Ovary (tissue), 3 donors: ENCODE measurements at regions not wholly inside any gene's neighbourhood (a gene's known extent, or its start where the extent isn't known, plus 50 kb on each side); places are given as distances from the start of the nearest gene placed in this dataset.

Experiments used
- EP300 ChIP-seq: sonication (generic); formaldehyde crosslinking; IDR thresholded peaks from one replicate; pipeline ENCODE4 v1.6.1; 2017; ENCODE audit warnings: antibody characterized with exemption
- POLR2A ChIP-seq: fragments of 450-650 bp; IDR thresholded peaks from one replicate; pipeline ENCODE4 v1.6.1; 2017; ENCODE audit warnings: antibody characterized with exemption, mild to moderate bottlenecking, moderate library complexity
- TF ChIP-seq, protein P1 (sequence below), 3 donors: fragments of 450-650 bp in 2 of 3; fragments of 200-600 bp in 1 of 3; IDR thresholded peaks; one replicate each; pipeline versions ENCODE4 v1.5.1 to v1.8.0; 2016 to 2022; ENCODE audit warnings: antibody characterized with exemption in 3 of 3, mild to moderate bottlenecking in 1 of 3
- donor health status: DM: no; HTN: no; CAD: no.

GRCh38 chr9:135251996-135252760 lies 164.7 kb downstream of the OLFM1 start:
- TF ChIP-seq, protein P1, sequence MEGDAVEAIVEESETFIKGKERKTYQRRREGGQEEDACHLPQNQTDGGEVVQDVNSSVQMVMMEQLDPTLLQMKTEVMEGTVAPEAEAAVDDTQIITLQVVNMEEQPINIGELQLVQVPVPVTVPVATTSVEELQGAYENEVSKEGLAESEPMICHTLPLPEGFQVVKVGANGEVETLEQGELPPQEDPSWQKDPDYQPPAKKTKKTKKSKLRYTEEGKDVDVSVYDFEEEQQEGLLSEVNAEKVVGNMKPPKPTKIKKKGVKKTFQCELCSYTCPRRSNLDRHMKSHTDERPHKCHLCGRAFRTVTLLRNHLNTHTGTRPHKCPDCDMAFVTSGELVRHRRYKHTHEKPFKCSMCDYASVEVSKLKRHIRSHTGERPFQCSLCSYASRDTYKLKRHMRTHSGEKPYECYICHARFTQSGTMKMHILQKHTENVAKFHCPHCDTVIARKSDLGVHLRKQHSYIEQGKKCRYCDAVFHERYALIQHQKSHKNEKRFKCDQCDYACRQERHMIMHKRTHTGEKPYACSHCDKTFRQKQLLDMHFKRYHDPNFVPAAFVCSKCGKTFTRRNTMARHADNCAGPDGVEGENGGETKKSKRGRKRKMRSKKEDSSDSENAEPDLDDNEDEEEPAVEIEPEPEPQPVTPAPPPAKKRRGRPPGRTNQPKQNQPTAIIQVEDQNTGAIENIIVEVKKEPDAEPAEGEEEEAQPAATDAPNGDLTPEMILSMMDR (IDR thresholded peaks at IDR 0.05): no peak
- TF ChIP-seq POLR2A: no peak
- TF ChIP-seq EP300: no peak
